C4-2B (cell line): ENCODE measurements at regions not wholly inside any gene's neighbourhood (a gene's known extent, or its start where the extent isn't known, plus 50 kb on each side); places are given as distances from the start of the nearest gene placed in this dataset.

ENCODE experiments used
- CTCF ChIP-seq: fragments of 450-650 bp; conservative IDR thresholded peaks from 2 replicates; pipeline ENCODE4 v1.5.1; 2017; ENCODE audit warnings: mild to moderate bottlenecking
- ZFX ChIP-seq: fragments of 450-650 bp; IDR thresholded peaks from 2 replicates; pipeline ENCODE4 v1.6.1; 2017

DNA sequence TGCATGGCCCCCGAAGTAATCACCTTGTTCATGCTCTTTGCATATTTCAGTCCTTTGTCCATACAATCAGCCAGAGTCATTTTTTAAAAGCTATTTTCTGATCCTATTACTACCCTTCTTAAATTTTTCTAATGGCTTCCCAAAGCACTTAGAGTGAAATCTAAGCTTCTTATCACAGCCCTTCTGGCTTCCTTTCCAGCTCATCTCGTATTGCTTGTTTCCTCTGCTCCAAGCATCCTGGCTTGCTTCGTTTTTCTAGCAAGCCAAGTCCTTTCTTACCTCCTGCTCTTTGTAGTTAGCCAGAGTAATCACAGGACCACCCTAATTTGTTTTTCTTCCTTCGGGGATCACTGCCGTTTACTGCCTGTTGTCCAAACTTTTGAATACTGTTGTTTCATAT is 453.3 kb downstream of the KIF4B start:
- TF ChIP-seq CTCF (no peak), ZFX (no peak)
